GM12891 (cell line): ENCODE measurements at regions not wholly inside any gene's neighbourhood (a gene's known extent, or its start where the extent isn't known, plus 50 kb on each side); places are given as distances from the start of the nearest gene placed in this dataset.

ENCODE experiments used
- POLR2A ChIP-seq: IDR thresholded peaks from 2 replicates; pipeline ENCODE4 v1.6.1; 2011; ENCODE audit warnings: low read depth, low read length, control low read depth
- POLR2AphosphoS5 ChIP-seq: IDR thresholded peaks from 2 replicates; pipeline ENCODE4 v1.6.1; 2011; ENCODE audit warnings: low read depth, low read length, control low read depth

GRCh38 chr9:110072597-110073355, 135.2 kb downstream of the C9orf152 start:
- TF ChIP-seq POLR2A (no peak), POLR2AphosphoS5 (no peak)
